ENCODE measurements at regions not wholly inside any gene's neighbourhood (a gene's known extent, or its start where the extent isn't known, plus 50 kb on each side); places are given as distances from the start of the nearest gene placed in this dataset.
"Not testable (repeated sequence)": the region's sequence is repeated elsewhere in the genome, so short reads cannot be mapped to it uniquely, and the experiment has no call there.

- no peak for DNase-seq (ENCODE audit: low spot score)
Observed at GRCh38 chrY:7415157-7415633, 503.6 kb upstream of the AMELY start.

DNA sequence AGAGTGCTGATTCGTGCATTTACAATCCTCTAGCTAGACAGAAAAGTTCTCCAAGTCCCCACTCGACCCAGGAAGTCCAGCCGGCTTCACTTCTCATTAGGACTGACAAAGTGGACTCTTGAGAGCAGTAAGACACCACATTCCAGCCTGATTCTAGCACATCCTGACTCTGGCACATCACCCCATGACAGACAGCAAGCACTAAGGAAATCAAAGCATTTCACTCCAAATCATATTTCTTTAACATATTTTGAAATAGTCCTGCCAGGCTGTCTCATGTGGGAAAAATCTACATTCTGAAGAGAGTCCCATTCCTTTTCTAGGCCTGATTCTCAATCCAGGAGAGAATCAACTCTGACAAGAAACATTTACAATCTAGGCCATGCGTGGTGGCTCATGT, 478.5 kb upstream of the AMELY start:
- DNase-seq (ENCODE audit: low spot score): no peak

GRCh38 chrY:7382988-7383387, 471.4 kb upstream of the AMELY start:
- no peak for DNase-seq (ENCODE audit: low spot score)

DNA sequence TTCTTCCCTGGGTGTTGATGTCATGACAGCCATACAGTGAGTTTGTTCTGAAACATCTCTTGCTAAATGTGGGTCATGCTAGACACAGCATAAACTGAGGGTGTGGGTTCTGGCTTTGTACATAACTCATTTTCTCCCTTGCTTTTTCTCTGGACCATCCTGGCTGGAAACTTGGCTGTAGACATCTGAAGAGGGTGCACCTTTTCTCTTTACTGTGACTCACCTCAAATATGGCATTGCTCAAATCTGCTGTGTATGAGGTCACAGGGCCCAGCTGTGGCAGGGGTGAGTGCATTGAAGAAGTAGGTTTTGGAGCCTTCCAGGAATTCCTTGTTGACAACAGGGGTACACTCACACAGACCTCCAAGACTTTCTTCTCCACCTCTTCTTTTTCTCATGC, 465.5 kb upstream of the AMELY start:
- DNase-seq (ENCODE audit: low spot score): no peak

DNA sequence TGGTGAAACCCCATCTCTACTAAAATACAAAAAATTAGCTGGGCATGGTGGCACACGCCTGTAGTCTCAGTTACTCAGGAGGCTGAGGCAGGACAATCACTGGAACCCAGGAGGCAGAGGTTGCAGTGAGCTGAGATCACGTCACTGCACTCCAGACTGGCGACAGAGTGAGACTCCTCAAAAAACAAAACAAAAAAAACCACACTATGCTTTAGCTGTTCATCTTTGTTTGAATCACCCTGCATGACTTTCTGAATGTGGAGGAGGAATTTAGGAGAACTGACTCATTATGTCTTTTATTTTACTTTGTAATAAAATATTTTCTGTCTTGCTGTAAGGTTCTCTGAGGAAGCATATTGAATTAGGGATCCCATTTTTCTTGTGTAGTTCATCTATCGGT, 462.9 kb upstream of the AMELY start:
- DNase-seq (ENCODE audit: low spot score): not testable (repeated sequence)

DNA sequence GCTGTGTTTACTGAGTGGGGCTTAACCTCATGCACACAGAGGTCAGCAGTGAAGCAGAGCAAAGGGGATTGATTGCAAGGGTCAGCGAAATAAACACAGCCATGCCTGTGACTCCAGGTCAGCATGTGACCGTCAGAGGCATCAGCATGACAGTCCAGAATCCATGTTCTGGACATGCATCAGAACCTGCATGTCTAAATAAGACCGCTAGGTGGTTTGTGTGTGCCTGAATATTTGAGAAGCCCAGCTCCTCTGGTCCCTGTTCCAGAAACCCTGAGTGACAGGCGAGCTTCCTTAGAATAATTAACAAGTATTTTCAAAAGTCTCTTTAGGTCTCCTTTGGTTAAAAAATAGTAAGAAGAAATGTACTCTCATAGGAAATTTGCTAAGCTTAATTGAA, 460.4 kb upstream of the AMELY start:
- not testable (repeated sequence) for DNase-seq (ENCODE audit: low spot score)

DNA sequence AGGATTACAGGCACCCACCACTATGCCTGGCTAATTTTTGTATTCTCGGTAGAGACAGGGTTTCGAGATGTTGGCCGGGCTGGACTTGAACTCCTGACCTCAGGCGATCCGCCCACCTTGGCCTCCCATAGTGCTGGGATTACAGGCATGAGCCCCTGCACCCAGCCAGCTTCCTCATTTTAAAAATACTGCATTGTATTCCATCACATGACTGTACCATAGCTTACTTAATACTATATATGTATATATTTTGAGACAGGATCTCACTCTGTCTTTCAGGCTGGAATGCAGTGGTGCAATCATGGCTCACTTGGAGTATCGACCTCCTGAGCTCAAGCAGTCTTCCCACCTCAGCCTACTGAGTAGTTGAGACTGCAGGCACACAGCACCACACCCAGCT, 459.5 kb upstream of the AMELY start:
- DNase-seq (ENCODE audit: low spot score): not testable (repeated sequence)

- DNase-seq (ENCODE audit: low spot score): no peak
Observed at GRCh38 chrY:7359520-7359919, 448.0 kb upstream of the AMELY start.

DNA sequence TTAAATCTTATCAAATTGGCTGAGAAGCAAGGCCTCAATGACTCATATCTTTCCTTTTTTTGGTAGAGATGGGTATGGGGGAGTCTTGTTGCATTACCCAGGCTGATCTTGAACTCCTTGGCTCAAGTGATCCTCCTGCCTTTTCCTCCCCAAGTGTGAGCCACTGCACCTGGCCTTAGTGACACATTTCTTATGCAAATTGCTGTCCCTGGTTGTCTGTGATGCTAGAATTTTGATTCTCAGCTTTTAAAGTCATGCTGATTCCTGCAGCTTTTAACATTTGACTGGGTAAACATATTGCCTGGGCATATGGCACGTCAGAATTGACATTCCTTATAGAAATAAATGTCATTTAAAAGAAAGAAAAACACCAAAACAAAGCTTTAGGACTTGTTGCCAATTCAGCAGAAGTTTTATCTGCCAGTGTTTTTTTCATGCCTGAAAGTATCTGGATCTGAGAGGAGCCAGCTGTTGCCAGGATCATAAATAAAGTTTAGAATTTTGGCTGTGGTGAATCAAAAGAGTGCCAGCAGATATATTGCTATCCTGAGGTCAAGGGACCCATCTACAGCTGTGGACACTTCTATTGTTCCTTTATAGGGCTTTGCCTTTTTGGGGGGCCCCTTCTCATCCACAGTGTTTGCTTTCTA, 446.7 kb upstream of the AMELY start:
- DNase-seq (ENCODE audit: low spot score): no peak

GRCh38 chrY:7355891-7356290, 444.3 kb upstream of the AMELY start:
- DNase-seq (ENCODE audit: low spot score): not testable (repeated sequence)

GRCh38 chrY:7344661-7345060, 433.1 kb upstream of the AMELY start:
- DNase-seq (ENCODE audit: low spot score): peak; percentile 39

DNA sequence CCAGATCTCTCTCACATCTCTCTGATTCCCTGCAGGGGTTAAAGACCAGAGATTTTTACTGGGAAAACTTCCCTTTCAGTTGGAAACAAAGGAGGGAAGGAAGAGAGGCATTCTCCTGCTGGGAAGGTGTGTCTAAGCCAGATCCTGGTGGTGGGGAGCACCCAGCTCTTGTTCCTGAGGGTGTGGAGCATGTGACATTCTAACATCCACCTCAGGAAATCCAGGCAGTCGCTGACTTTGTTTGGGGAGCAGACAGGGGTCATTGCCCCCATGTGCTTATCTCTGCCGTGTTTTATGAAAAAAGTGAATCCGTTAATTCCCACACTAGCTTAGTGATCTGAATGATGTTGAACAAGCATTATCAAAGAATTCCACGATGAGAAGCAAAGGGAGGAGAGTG, 431.7 kb upstream of the AMELY start:
- DNase-seq (ENCODE audit: low spot score): no peak

DNA sequence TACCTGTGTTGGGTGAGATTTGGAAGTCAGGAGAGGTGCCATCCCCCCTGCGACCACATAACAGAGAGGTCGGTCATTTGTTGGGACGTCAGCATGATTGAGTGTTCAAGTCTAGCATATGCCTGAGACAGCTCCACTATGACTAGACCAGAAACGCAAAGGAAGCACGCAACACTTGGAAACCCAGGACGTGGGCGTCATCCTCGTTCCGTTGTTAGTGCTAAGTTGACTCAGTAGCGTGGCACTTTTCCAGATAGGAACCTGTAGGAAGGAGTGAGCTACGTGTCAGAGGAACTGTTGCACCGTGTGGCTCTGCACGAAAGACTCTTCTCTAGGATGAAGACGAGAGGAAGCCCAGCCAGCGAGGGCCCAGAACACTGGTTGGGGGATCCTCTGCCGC, 431.2 kb upstream of the AMELY start:
- DNase-seq (ENCODE audit: low spot score): not testable (repeated sequence)

DNA sequence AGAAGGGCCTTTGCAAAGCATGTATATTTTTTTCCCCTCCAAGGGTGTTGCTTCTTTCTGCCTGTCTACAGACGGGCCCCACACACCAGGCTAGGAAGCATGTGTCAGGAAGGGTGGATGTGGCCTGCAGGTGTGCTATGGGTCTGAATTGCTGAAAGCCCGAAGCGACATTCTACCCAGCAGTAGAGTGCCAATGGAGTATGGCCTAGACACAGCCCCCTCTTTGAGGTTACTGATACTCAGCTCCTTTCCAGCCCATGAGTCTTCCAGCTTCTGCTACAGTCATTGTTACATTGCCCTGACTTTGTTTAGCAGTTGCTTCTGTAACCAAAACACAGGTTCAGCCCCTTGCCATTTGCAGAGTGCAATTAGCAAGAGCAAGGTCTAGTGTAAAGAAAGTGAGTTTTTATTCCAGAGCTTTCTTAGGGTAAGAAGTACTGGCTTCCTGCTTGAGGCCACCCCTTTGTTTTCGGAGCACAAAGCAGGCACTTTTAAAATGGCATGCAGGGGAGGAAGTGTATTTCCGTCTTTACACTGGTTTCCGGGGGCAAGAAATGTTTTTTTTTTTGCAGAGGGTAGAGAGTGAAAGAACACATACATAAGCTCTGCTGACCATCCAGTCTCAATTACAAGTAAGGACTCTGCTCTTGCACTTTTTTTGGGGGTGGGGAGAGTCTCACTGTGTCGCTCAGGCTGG, 428.0 kb upstream of the AMELY start:
- no peak for DNase-seq (ENCODE audit: low spot score)

- DNase-seq (ENCODE audit: low spot score): no peak
Observed at GRCh38 chrY:7336023-7336873, 424.7 kb upstream of the AMELY start.

DNA sequence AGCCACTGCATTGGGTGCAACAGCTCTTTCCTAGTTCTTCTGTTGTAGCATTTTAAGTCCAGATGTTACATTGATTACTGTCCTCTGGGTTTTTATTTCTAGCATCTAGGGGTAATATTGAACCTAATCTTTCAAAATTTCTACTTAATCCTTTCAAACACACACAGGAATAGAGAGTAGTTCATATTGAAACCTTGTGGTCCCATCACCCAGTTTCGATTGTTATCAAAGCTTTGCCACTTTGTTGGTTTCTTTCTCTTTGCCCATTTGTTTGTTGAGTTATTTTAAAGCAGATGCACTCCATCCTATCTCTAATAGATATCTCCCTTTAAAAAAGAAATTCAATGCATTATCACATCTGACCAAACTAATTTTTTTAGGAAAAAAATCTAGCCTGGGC, 422.9 kb upstream of the AMELY start:
- DNase-seq (ENCODE audit: low spot score): no peak

- DNase-seq (ENCODE audit: low spot score): no peak
Observed at GRCh38 chrY:7326296-7327246, 415.0 kb upstream of the AMELY start.

DNA sequence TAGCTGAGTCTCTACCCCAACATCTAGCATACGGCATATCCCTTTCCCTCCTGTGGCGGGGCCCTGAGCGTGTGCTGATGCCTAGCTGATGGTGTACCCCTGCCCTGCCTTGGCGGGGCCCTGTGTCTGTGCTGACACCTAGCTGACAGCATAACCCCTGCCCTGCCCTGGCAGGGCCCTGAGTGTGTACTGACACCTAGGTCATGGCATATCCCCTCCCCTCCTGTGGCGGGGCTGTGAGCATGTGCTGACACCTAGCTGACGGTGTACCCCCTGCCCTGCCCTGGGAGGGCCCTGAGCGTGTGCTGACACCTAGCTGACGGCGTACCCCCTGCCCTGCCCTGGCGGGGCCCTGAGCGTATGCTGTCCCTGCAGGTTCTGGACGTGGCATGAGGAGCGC, 414.0 kb upstream of the AMELY start:
- DNase-seq (ENCODE audit: low spot score): no peak

- no peak for DNase-seq (ENCODE audit: low spot score)
Observed at GRCh38 chrY:7320751-7321150, 409.2 kb upstream of the AMELY start.

GRCh38 chrY:7320171-7320570, 408.6 kb upstream of the AMELY start:
- DNase-seq (ENCODE audit: low spot score): not testable (repeated sequence)

- DNase-seq (ENCODE audit: low spot score): no peak
Observed at GRCh38 chrY:7318122-7318521, 406.6 kb upstream of the AMELY start.

DNA sequence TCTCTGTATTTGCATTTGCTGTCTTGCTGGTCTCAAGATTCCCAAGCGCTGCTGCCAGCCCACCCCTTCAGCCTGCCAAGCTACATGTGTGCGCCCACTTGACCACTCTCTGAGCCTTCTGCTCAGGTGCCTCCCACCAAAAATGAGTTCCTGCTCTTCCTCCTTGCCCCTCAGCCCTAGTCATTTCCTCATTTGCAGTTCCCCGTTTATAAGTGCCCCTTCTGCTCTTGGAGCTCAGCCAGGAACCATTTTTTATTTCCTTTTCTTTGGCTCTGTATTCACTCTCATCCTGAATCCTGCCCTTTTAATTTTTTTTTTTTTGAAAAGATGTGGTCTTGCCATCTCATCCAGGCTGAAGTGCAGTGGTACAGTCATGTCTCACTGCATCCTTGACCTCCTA, 406.0 kb upstream of the AMELY start:
- DNase-seq (ENCODE audit: low spot score): no peak
